ENCODE measurements at regions not wholly inside any gene's neighbourhood (a gene's known extent, or its start where the extent isn't known, plus 50 kb on each side); places are given as distances from the start of the nearest gene placed in this dataset.

DNA sequence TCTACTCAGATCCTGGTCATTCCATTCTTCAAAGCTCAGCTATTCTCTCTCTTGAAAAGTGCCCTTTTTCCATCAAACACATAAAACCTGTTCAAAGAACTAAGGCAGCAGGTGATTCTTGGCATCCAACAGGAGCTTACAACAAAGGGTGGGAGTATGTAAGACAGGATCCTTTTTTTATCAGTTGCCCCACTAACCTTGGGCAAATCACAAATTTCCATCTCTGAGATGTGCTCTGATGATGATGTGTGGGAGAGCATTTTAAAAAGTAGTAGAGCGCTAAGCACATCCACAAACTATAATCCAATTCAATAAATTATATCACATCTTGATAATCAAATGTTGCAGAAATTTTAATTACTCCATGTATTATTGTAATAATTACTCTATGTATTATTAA, 53.7 kb upstream of the FDX1 start:
- no peak for TF ChIP-seq POLR2A (IDR thresholded peaks at IDR 0.05)
- TF ChIP-seq, protein P1, sequence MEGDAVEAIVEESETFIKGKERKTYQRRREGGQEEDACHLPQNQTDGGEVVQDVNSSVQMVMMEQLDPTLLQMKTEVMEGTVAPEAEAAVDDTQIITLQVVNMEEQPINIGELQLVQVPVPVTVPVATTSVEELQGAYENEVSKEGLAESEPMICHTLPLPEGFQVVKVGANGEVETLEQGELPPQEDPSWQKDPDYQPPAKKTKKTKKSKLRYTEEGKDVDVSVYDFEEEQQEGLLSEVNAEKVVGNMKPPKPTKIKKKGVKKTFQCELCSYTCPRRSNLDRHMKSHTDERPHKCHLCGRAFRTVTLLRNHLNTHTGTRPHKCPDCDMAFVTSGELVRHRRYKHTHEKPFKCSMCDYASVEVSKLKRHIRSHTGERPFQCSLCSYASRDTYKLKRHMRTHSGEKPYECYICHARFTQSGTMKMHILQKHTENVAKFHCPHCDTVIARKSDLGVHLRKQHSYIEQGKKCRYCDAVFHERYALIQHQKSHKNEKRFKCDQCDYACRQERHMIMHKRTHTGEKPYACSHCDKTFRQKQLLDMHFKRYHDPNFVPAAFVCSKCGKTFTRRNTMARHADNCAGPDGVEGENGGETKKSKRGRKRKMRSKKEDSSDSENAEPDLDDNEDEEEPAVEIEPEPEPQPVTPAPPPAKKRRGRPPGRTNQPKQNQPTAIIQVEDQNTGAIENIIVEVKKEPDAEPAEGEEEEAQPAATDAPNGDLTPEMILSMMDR (IDR thresholded peaks at IDR 0.05) = no peak

All from right lobe of liver (tissue), 4 donors.